NOMO-1 treated with DMSO at 0.1 percent for 48 hours (cell line): ENCODE measurements at regions not wholly inside any gene's neighbourhood (a gene's known extent, or its start where the extent isn't known, plus 50 kb on each side); places are given as distances from the start of the nearest gene placed in this dataset.
"Not testable (repeated sequence)": the region's sequence is repeated elsewhere in the genome, so short reads cannot be mapped to it uniquely, and the experiment has no call there.

Source experiments
- DNase-seq: peaks from one replicate; lab custom pipeline; 2025; ENCODE audit not compliant: unreplicated experiment; lab: John Stamatoyannopoulos, UW

DNA sequence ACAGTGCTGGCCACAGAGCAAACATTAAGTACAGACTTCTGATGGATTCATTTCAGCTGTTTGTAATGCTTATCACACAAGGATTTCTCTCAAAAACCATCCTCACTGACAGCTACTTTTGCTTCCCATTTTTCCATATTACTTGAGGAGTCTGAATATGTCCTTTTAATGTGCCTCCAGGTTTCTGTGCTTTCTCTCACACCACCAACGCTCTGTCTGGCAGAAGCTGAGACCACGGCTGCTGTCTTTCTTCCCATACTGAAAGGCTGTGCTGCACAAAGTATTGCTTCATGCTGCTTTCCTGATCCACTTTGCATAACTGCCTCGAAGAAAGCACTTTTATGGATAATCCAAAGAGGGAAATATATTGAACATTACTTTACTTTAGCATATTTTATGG lies 312.1 kb upstream of the ZEB2 start:
- peak; percentile 23 for DNase-seq

DNA sequence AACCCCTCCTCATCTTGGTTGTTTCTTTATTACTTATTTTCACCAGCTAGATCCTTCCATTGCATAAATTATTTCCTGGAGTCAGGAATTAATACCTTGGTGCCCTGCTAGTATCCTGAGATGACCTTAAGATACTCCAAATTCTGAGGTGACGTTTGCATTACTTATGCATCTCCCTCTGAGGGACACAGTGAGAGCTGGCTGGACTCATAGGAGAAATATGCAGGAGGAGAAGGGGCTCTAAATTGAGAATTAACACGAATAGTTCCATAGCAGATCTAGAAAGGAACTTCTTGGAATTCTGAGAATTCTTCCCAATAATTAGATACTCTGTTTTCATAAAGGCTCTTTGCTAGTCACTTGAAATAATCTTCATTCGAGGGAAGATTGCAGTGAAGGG lies 310.6 kb upstream of the ZEB2 start:
- no peak for DNase-seq

DNA sequence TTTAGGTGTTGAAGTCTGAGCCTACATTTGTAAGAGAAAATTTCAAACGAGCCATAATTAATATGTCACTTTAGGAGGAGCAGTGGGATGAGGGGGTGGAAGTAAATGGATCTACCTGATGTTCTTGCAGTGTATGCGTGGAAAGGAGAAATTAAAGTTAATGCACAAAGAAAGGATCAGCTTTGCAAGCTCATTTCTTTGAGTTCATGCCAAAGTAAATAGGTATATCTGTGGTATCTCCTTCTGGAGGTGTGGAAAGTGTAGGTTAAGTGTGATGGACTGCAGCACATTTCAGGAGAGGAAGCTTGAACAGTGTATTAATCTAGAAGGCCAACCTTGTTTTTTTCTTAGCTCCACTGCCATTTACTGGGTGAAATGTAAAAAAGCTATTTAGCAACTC lies 307.5 kb upstream of the ZEB2 start:
- DNase-seq: no peak

DNA sequence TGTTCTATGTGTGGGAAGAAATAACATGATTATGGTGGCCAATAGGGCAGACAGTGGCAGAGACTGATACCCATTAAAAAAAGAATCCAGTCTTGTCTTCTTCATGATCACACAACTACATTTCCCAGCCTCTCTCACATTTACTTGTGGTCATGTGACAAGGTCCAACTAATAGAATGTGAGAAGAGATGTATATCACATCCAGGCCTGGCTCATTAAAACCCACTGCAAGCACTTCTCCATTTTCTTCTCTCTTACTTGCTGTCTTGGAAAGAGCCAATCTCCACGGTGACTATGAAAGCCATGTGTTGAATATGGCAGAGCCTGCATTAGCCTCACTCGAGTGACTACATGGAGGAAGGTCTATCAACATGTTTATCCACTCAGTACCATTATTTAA lies 306.2 kb upstream of the ZEB2 start:
- DNase-seq: no peak

DNA sequence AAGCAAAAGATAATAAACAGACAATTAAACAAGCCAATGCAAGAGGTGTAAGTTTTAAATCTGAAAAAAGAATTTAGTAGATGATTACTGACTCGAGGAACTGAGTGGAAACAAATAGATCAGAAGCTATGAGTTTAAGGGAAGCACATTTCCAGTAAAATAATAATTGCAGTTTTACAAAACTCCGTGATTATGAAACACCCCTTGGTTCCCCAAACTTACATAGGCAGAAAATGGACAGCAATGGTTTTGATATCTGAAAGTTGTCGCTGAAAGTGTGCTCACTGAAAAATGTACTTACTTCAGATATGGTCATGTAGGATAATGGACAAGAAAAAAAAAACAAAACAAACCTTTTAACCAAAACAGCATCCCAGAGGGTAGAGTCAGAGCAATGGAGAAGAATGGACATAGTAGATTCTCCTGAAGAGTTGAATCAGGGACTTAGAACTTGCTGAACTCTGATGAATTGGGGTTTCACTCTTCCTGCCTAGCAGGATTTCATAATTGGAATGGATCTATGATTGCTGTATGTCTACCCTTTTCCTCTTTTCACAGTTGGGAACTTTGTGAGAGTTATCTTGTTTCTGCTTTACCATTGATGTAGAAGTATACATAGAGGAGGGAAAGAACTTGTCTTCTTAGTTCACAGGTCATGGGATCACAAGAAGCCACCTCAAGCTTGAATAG lies 305.6 kb upstream of the ZEB2 start:
- DNase-seq: peak; percentile 58

DNA sequence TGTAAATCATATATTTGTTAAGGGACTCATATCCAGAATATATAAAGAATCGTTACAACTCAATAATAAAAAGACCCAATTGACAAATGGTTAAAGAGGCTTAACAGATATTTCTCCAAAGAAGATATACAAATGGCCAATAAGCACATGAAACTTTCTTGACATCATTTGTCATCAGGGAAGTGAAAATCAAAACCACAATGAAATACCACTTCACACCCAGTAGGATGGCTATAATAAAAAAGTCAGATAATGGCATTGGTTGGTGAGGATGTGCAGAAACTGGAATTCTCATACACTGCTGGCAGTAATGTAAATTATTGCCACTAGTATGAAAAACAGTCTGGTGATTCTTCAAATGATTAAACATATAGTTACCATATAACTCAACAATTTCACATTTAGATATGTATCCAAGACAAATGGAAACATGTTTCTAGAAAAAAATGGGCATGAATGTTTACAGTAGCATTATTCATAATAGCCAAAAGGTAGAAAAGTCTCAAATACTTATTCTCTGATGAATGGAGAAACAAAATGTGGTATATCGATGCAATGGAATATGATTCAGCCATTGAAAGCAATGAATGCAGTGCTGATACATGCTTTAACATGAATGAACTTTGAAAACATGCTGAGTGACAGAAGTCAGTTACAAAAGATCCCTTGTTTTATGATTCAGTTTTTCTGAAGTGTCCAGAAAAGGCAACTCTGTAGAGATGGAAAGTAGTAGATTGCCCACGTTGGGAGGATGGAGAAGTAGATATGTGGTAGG lies 304.6 kb upstream of the ZEB2 start:
- DNase-seq: no peak

DNA sequence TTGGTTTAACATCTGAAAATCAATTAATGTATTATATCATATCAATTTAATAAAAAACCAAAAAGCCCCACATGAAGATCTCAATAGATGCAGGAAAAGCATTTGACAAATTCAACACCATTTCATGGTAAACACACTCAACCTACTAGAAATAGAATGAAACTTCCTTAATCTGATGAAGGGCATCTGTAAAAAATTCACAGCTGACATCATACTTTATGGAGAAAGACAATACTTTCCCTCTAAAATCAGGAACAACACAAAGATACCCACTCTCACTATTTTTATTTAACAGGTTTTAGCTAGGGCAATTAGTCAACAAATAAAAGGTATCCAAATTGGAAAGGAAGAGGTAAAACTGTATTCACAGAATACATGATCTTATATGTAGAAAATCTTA lies 303.0 kb upstream of the ZEB2 start:
- DNase-seq: no peak

DNA sequence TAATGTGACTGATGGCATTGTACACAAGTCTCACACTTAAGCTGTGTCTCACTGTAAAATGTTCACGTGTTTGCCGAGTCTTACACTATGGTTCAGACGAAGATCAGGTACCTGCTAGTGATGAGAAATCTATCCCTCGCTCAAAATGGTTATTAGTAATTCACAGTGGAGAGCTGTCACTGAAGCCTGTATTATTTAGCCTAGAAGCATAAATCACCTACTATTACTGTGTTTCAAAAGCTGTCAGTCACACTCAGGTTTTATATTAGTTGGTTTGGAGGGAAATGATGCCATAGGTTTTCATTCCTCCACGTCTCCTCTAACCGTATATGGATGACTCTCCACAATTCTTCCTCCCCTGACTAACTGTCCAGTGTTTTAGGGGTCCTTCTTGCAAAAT lies 292.4 kb upstream of the ZEB2 start:
- DNase-seq: no peak

DNA sequence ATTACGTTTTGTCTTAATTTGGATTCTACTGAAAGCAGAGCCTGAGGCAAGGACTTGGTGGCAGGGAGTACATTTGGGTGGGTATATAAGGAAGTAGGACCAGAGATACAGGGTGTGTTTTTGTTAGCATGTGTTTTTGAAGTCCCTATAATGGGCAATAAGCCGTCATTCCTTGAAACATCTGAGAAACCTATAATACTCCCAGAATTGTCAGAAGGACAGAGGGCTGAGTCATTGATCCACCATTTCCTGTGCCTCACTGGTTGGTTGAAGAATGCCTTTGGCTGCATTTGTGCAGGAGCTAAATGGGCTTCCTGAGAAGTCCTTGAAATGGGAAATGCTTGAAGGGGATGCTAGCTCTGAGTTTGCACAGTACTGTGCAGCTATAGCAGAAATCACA lies 281.8 kb upstream of the ZEB2 start:
- no peak for DNase-seq

DNA sequence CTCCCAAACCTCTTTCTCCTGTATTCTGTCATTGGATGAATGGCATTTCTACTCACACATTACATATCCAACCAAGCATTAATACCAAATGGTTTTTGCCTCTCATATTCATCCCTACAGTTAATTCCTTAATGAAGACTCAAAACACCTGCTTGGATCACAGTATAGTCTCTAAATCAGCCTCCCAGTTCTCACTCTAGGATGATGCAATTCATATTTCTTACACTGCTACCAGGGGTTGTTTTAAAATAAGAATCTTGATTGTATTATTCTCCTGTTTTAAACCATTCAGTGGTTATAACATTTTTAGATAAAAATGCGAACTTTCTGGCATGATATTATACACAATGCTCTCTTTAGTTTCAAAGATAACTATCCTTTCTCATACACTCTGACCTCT lies 281.4 kb upstream of the ZEB2 start:
- DNase-seq: no peak

DNA sequence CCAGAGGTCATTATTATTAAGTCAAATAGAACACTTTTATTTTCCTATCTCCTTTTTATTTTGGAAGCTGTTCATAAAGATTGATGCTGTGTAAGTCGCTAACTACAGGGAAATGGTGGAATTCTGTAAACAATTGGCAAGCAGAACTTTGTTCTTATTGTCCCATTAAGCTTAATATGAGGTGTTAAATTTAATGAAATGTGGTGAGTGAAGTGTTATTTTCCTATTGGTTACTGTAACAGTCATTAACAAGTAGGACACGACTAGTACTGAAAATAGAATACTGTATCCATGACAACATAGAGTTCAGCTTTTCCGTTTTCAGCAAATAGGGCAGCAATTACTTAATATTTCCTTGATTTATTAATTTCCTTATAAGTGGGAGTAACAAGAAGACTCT lies 279.1 kb upstream of the ZEB2 start:
- DNase-seq: no peak

DNA sequence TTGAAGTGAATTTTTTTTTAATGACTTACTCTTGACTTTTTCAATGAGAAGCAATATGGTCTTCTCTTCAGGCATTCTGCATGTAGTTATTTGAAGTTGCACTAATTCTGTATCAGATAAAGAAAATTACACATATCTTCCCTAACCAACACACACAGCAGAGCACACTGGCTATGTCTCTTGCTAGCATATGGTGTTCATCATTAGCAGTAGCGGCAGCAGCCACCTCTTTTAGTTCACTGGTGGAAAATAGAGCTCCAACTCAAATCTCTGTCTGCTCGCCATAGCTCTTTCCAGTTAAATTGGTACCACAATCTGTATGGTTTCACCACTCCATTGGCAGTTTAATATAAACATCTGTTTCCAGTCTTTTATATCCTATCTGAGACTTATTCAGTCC lies 278.1 kb upstream of the ZEB2 start:
- DNase-seq: no peak

DNA sequence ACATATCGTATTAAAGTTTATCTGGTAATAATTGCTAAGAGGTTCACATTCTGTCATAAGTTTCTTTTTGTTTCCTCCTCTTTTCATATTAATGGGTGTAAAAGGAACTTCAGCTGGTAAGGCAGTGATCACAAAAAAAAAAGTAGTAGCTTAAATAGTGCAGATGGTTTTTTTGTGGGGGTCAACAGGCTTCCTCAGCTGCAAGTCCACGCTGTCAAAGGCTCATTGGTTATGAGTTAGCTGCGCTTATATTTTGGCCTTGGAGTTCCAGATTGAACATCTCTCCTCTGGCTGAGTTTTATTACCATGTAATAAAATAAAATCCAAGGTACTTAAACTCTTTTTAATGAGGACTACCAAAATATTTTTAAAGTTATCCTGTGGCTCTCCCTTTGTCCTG lies 277.0 kb upstream of the ZEB2 start:
- DNase-seq: no peak

DNA sequence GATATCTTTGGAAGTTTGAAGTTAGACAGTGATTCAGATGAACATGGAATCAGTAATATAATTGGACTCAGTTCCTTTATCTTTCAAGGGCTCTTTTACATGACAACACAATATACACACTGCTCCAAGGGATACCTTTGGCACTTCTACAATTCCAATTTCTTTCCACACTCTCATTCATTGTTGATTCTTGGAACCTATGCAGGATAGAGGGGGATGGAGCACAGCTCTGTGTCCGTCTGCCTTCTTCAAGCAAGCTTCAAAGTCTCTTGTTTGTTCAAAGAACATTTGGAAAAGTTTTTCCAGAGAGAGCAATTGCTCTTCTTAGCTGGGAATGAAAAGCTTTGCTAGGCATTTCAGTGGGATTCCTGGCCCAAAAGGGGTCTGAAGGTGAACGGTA lies 276.2 kb upstream of the ZEB2 start:
- DNase-seq: no peak

DNA sequence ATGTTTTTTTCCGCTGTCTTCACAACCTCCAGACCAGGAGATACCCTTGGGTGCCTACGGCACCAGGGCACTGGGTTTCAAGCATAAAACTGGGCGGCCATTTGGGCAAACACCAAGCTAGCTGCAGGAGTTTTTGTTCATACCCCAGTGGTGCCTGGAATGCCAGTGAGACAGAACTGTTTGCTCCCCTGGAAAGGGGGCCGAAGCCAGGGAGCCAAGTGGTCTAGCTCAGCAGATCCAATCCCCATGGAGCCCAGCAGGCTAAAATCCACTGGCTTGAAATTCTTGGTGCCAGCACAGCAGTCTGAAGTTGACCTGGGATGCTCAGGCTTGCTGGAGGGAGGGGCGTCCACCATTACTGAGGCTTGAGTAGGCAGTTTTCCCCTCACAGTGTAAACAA lies 265.3 kb upstream of the ZEB2 start:
- DNase-seq: no peak

DNA sequence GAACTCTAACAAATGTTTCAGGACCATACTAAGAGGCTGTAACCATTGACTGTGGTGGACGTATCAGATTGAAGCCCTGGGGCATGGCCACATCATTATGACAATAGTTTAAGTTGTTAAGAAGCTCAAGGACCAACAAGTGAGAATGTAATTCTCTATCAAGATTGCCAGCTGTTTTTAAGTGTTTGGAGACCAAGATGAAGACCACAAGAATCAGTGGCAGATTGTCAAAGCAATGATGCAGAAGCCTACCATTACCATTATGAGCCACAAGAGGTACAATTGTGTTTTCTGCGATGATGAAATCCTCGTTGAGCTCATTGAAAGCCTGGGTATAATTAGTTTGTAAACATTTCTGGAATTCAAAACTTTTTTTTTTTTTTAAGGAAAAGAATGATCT lies 261.1 kb upstream of the ZEB2 start:
- no peak for DNase-seq

DNA sequence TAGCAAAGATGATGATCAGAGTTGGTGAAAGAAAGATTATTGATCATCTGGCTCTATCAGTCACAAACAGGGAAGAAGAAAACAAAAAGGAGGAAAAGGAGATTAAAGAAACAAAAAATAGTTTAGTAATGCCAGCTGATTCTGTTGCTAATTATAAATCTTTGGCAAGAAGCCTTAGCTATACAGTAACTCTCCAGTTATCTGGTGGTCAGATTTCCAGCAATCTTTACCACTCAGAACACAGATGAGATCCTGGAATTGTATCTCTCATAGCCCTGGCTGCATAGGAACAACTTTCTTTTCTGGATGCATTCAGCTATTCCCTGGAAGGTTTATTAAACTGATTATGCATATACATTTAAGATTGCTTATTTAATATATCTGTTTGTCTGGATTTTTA lies 256.8 kb upstream of the ZEB2 start:
- no peak for DNase-seq

DNA sequence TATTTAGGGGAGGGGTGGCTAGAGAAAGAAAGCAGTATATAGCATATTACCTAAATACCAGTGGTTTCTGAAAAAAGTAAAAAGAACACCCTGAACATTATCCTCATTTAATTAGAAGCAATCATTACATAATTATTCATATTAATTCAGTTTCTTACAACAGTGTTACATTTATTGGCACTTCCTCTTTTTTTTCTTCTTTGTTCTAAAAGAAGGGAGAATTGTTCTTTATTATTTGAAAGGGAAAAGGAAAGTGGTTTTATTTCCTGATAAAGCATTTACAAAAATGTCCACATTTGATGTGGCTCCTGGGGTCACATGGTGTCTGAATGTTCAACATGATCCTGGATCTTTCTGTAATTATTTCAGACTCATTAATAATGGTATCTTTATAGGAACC lies 254.9 kb upstream of the ZEB2 start:
- DNase-seq: peak; percentile 39

DNA sequence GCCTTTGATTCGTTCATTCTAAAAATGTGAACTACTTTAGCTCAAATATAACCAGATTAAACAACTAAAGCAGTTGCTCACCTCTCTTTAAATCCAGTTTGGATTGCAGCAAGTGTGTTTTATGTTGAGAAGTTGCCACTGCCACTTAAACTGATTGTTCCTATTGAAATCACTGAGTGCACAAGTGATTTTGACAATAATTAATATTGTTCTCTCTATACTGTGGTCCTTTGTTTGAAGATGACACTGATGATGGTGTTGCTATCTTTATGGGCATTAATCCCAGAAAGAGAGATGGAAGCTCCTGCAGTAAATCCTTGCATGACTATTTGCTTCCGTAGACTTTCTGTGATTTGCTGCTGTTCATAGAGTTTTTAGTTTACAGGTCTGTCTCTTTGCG lies 251.4 kb upstream of the ZEB2 start:
- DNase-seq: no peak

DNA sequence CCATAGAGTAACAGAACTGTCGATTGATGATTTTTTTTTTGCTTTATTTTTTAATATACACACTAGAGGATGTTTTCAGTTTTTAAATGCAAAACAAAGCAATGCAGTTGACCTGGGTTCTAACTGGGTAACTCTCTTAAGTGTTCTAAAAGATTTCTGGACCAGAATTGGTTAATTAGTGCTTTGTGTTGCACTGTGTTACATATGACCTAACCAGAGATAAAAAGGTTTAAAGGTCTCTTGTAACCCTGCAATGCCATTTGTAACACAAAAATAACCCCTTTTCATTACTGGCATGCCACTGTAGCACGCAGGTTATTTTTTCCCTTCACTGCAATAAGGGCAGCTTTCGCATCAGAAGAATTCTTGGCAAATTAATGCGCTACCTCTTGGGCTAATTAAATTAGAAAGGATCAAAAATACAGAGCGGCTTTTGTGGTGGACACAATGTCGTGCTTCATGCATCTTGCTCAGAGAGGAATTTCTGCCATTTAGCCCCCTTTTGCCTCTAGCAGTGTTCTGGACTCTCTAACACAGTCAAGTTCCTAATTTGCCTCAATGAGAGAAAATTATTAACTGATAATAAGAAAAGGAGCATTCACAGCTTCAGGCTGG lies 250.8 kb upstream of the ZEB2 start:
- DNase-seq: no peak

DNA sequence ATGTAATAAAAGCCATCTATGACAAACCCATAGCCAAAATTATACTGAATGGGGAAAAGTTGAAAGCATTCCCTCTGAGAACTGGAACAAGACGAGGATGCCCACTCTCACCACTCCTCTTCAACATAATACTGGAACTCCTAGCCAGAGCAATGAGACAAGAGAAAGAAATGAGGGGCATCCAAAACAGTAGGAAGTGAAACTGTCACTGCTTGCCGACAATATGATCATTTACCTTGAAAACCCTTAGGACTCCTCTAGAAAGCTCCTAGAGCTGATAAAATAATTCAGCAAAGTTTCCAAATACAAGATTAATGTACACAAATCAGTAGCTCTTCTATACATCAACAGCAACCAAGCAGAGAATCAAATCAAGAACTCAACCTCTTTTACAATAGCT lies 241.0 kb upstream of the ZEB2 start:
- DNase-seq: not testable (repeated sequence)

DNA sequence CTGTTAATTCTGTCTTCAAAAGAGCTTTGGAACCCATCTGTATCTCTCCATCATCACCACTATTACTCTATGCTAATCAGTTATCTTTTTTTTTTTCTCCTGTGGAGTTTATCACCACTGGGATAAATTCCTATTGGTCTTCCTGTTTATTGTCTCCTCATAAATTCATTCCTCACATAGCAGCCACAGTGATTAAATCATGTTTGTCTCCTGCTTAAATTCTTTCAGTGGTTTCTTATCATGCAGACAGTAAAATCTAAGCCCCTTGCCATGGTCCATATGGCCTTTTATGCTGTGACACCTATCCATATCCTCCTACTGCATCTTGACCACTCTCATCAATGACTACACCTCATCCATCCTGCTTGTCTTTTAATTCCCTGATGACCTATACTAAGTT lies 239.8 kb upstream of the ZEB2 start:
- DNase-seq: no peak

DNA sequence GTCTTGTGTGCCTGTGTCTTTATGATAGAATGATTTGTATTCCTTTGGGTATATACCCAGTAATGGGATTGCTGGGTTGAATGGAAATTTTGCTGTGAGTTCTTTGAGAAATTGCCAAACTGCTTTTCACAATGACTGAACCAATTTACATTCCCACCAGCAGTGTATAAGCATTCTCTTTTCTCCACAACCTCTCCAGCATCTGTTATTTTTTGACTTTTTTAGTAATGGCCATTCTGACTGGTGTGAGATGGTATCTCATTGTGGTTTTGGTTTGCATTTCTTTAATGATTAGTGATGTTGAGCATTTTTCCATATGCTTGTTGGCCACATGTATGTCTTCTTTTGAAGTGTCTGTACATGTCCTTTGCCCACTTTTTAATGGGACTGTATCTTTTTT lies 238.3 kb upstream of the ZEB2 start:
- DNase-seq: not testable (repeated sequence)
